Hematopoietic multipotent progenitor cell (in vitro differentiated cells): ENCODE measurements at regions not wholly inside any gene's neighbourhood (a gene's known extent, or its start where the extent isn't known, plus 50 kb on each side); places are given as distances from the start of the nearest gene placed in this dataset.

ENCODE experiments used
- DNase-seq, 3 donors: peaks; one replicate each; pipeline ENCODE4 v3.0.0-alpha.2; 2011 to 2015; ENCODE audit warnings: low read depth in 2 of 3, low spot score in 2 of 3

GRCh38 chr20:16220826-16221225, 352.4 kb downstream of the KIF16B start:
- no peak for DNase-seq

GRCh38 chr20:16219182-16219581, 354.1 kb downstream of the KIF16B start:
- no peak for DNase-seq

- no peak for DNase-seq
These were observed 356.4 kb downstream of the KIF16B start for GRCh38 chr20:16216914-16217230.

- no peak for DNase-seq
These were observed 356.9 kb downstream of the KIF16B start for GRCh38 chr20:16216227-16216913.

- DNase-seq, result no peak
These were observed 358.2 kb downstream of the KIF16B start for GRCh38 chr20:16215041-16215440.

GRCh38 chr20:16212790-16213189, 360.5 kb downstream of the KIF16B start:
- DNase-seq, result no peak

GRCh38 chr20:16209951-16210361, 363.3 kb downstream of the KIF16B start:
- DNase-seq, result no peak

- no peak for DNase-seq
These were observed 363.9 kb downstream of the KIF16B start for GRCh38 chr20:16209357-16209756.

GRCh38 chr20:16208443-16208842, 364.8 kb downstream of the KIF16B start:
- no peak for DNase-seq

- no peak for DNase-seq
These were observed 366.4 kb downstream of the KIF16B start for GRCh38 chr20:16206817-16207216.

- DNase-seq, result no peak
These were observed 367.7 kb downstream of the KIF16B start for GRCh38 chr20:16205507-16205906.

GRCh38 chr20:16203096-16203495, 370.2 kb downstream of the KIF16B start:
- DNase-seq, result no peak

GRCh38 chr20:16201191-16201590, 372.1 kb downstream of the KIF16B start:
- no peak for DNase-seq

- DNase-seq, result no peak
These were observed 375.6 kb downstream of the KIF16B start for GRCh38 chr20:16197696-16198095.

- DNase-seq, result no peak
These were observed 377.6 kb downstream of the KIF16B start for GRCh38 chr20:16195671-16196070.

GRCh38 chr20:16194617-16195360, 378.5 kb downstream of the KIF16B start:
- DNase-seq, result no peak

GRCh38 chr20:16191496-16191895, 381.8 kb downstream of the KIF16B start:
- DNase-seq, result no peak

GRCh38 chr20:16189371-16189770, 383.9 kb downstream of the KIF16B start:
- DNase-seq, result no peak

GRCh38 chr20:16187956-16188616, 385.2 kb downstream of the KIF16B start:
- DNase-seq, result no peak

- no peak for DNase-seq
These were observed 393.3 kb downstream of the KIF16B start for GRCh38 chr20:16179919-16180318.

- no peak for DNase-seq
These were observed 393.9 kb downstream of the KIF16B start for GRCh38 chr20:16179371-16179770.

- no peak for DNase-seq
These were observed 394.6 kb downstream of the KIF16B start for GRCh38 chr20:16178546-16179135.
